IPS-18a (cell line): ENCODE measurements at regions not wholly inside any gene's neighbourhood (a gene's known extent, or its start where the extent isn't known, plus 50 kb on each side); places are given as distances from the start of the nearest gene placed in this dataset.
"Not testable (repeated sequence)": the region's sequence is repeated elsewhere in the genome, so short reads cannot be mapped to it uniquely, and the experiment has no call there.

Experiments used
- H3K27ac ChIP-seq: one replicate; pipeline ENCODE4 v1.5.1; 2013; ENCODE audit warnings: low read length
- H3K27me3 ChIP-seq: one replicate; pipeline ENCODE4 v1.6.1; 2013; ENCODE audit warnings: mild to moderate bottlenecking, low read length; ENCODE audit not compliant: control insufficient read depth, insufficient read depth
- H3K36me3 ChIP-seq: one replicate; pipeline ENCODE4 v1.6.1; 2013; ENCODE audit warnings: low read depth, low read length; ENCODE audit not compliant: control insufficient read depth
- H3K4me1 ChIP-seq: one replicate; pipeline ENCODE4 v1.6.1; 2013; ENCODE audit warnings: low read depth, low read length; ENCODE audit not compliant: control insufficient read depth
- H3K4me3 ChIP-seq: one replicate; pipeline ENCODE4 v1.5.1; 2013; ENCODE audit warnings: low read length
- H3K9ac ChIP-seq: one replicate; pipeline ENCODE4 v1.6.1; 2013; ENCODE audit warnings: mild to moderate bottlenecking, low read length, moderate library complexity
- H3K9me3 ChIP-seq: one replicate; pipeline ENCODE4 v1.6.1; 2013; ENCODE audit warnings: low read depth, low read length; ENCODE audit not compliant: control insufficient read depth

DNA sequence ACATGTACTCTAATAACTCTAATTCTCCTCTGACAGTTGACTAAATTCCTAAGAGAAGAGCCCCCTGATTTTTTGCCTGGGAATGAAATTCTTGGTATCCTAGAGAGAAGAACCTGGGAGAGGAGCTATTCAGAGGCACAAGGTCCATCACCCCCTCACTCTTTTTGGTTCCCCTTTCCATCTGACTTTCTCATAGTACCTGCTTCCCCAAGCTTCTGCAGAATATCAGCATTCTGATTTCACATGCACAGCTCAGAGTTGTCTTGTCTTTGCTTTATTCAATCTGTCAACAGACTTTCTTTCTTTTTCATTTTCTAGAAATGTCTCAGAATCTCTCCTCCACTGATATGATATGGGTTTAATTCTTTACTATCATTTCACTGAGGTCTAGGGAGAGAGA is 141.5 kb upstream of the FBXL17 start:
- no peak overlapping the region for H3K9ac ChIP-seq
- no peak overlapping the region for H3K4me3 ChIP-seq
- no peaks in the 10 kb centered on the region for H3K36me3 ChIP-seq
- no peak overlapping the region for H3K27ac ChIP-seq
- H3K9me3 ChIP-seq = peaks cover 7% of the 10 kb centered on the region
- no peaks in the 10 kb centered on the region for H3K27me3 ChIP-seq
- H3K4me1 ChIP-seq = peaks cover 10% of the 10 kb centered on the region

DNA sequence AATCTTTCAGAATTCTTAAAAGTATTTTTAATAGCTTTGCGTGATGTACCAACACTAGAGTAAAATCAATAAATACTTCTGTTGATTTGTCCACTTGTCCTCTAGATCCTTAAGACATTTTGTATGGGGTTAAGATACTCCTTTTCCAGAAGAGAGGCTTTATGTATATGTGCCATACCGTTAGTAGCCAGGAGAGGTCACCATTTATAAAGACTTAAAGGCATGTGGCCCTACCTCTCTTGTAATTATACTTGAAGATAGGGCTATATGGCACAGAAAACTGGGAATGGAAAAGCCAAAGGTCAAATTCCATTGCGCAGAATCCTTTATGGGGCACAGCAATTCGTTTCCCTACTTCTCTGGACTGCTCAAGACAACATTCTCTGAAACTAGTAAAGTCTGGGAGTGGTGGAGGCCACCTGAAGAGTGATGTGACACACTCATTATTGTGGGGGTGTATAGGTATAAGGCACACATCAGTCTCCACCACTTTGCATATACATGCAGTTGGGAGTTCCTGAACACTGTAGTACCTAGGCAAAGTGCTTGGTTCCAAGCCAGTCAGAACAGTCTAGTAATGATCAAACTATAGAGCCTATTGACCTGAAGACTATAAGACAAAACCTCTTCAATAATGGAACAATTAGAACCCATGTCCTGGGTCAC is 140.1 kb upstream of the FBXL17 start:
- H3K27ac ChIP-seq = no peak overlapping the region
- H3K4me1 ChIP-seq = peaks cover 10% of the 10 kb centered on the region
- no peaks in the 10 kb centered on the region for H3K27me3 ChIP-seq
- H3K4me3 ChIP-seq = no peak overlapping the region
- peaks cover 7% of the 10 kb centered on the region for H3K9me3 ChIP-seq
- H3K36me3 ChIP-seq = no peaks in the 10 kb centered on the region
- H3K9ac ChIP-seq = no peak overlapping the region

DNA sequence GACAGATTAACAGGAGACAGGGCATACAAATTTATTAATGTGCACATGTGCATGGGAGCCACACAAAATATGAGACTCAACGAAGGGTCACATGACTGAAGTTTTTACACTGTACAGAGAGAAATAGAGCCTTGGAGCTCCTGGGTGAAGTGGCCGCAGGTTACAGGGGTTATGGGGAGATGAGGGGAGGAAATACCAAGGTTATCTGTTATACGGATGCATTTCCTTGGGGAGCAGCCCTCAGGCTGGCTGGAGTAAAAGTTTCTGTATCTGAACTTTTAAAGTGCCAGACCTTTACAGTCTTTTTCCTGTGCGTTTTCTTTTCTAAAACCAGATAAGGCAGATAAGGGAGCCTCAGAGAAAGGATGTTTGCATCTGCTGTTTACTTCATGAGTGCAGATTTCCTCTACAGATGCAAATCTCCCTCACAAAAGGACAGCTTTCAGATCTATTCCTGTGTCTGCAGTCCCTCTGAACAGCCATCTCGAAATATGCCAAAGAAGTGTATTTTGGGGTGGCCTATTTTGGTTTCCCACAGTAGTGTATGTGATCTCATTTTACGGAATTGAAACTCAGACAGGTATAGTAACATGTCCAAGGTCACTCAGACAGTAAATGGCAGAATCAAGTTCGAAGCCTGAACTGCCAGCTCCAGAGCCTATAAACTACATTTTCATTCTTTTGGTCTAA is 139.3 kb upstream of the FBXL17 start:
- Histone ChIP-seq H3K27me3 (no peaks in the 10 kb centered on the region), H3K4me1 (peaks cover 10% of the 10 kb centered on the region), H3K9ac (no peak overlapping the region), H3K36me3 (no peaks in the 10 kb centered on the region), H3K4me3 (no peak overlapping the region), H3K27ac (no peak overlapping the region), H3K9me3 (peaks cover under 1% of the 10 kb centered on the region)

DNA sequence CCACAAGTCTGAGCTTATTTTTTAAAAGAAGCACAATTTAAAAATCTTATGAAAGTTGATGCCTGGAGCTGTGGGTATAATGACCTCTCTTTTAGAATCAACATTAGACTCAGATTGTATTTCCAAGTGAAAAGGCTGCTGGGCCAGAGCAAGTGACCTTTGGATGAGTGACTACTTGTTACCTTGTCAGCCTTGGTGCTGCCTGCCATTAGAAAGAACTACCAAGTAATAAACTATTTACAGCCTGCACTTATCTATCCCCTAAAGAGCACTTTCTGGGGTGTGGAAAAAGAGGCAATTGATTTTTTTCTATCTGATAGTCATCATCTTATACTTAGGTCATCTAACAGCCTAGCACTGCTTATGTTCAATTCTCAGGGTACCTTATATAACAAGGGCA is 134.9 kb upstream of the FBXL17 start:
- H3K27me3 ChIP-seq = no peaks in the 10 kb centered on the region
- H3K9me3 ChIP-seq = no peaks in the 10 kb centered on the region
- H3K36me3 ChIP-seq = no peaks in the 10 kb centered on the region
- no peak overlapping the region for H3K4me3 ChIP-seq
- no peak overlapping the region for H3K27ac ChIP-seq
- H3K9ac ChIP-seq = no peak overlapping the region
- H3K4me1 ChIP-seq = peaks cover 10% of the 10 kb centered on the region

DNA sequence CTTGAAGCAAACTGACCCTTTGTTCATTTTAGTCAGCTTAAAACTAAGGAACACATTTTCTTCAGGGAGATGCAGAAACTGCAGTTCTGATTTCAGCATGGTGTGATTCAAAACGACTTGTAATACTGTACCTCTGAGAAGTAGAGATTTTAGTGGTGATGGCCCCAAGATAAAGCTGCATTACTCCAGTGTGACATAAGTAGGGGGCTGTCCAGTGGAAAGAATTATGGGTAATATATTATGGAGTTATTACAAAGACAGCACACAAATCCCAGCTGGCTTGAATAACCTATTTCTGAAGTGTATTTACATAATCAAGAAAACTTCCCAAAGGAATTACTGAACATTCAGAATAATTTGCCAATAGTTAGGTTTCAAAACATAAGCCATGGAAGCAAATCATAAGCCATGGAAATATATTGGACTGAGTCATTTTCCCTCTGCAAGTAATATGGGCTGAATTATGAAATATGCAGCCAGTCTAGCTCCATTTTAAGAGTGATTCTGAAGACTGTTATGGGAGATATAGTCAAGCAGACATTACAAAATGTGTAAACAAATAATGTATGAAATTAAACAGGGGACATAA is 133.7 kb upstream of the FBXL17 start:
- Histone ChIP-seq H3K4me3 (no peak overlapping the region), H3K9me3 (no peaks in the 10 kb centered on the region), H3K27me3 (no peaks in the 10 kb centered on the region), H3K4me1 (no peaks in the 10 kb centered on the region), H3K9ac (no peak overlapping the region), H3K36me3 (no peaks in the 10 kb centered on the region), H3K27ac (no peak overlapping the region)

DNA sequence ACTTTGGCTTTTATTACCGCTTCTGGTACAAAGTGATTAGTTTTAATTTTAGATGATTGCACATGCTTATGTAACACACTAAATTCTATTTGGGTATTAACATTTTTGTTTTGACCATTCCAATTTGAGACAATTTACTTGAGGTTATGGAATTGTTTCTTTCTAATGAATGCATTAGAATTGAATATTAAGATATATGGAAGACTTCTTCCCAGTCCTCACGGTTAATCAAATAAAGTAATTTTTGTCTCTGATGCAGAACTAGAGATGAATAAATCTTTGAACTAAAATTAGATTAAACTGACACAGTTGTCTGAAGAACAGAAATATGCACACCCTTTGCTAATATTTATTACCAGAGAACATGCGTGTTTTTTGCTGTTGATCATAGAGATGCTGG is 127.1 kb upstream of the FBXL17 start:
- no peaks in the 10 kb centered on the region for H3K27me3 ChIP-seq
- H3K27ac ChIP-seq = no peak overlapping the region
- no peaks in the 10 kb centered on the region for H3K36me3 ChIP-seq
- no peaks in the 10 kb centered on the region for H3K9me3 ChIP-seq
- H3K4me3 ChIP-seq = no peak overlapping the region
- no peak overlapping the region for H3K9ac ChIP-seq
- no peaks in the 10 kb centered on the region for H3K4me1 ChIP-seq

DNA sequence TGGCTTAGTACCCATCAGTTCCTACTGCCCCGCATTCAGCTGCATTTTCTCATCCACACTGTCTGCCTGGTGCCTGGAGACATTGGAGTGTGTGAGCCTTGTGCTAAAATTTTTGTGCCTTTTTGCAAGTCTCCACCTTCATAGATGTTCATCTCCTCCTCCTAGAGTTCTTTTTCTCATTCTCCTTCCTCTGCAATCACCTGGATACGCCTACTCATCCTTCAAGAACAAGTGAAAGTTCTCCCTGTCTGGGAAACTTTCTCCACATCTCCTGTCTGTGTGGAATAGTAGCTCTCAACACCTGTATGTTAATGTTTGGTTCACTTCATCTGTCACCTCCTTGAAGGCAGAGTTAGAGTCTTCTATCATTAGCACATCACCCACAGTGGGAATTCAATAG is 125.7 kb upstream of the FBXL17 start:
- H3K27me3 ChIP-seq = no peaks in the 10 kb centered on the region
- no peak overlapping the region for H3K9ac ChIP-seq
- no peaks in the 10 kb centered on the region for H3K36me3 ChIP-seq
- no peaks in the 10 kb centered on the region for H3K9me3 ChIP-seq
- no peak overlapping the region for H3K4me3 ChIP-seq
- H3K27ac ChIP-seq = no peak overlapping the region
- no peaks in the 10 kb centered on the region for H3K4me1 ChIP-seq

DNA sequence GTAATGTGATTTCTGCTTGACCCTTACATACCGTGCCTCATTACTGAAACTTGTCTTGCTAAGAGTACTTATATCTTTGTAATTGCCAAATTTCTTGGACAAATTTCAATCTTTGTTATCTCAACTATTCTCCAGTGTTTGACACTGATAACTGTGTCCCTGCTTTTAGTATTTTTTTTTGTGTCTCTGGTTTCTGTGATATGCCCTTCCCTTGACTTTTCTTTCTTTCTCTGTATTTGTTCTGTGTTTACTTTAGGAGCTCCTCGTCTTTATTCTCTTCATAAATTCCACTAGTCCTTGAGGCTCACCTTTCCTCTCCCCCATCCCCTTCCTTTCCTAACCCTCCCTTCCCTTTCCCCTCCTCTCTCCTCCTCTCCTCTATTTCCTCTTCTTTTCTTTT is 123.7 kb upstream of the FBXL17 start:
- Histone ChIP-seq H3K9me3 (no peaks in the 10 kb centered on the region), H3K4me3 (no peak overlapping the region), H3K4me1 (no peaks in the 10 kb centered on the region), H3K36me3 (no peaks in the 10 kb centered on the region), H3K27ac (no peak overlapping the region), H3K9ac (no peak overlapping the region), H3K27me3 (no peaks in the 10 kb centered on the region)

DNA sequence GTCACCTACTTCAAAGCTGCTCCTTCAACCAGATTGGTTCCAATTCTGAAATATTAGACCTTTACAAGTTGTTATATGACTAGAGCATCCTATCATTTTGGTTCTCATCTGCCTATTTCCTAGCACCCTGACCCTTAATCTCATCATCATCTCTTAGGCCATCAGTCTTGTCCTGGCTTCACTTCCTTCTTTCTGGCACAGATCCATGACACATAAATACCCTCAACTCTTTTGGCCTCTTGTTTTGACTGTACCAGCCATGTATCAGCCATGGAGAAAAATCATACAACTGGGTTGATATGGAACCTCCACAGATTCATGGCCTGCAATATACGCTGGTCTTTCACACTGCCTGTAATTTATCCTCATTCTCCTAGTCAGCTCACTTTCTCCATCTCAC is 123.1 kb upstream of the FBXL17 start:
- Histone ChIP-seq H3K9ac (no peak overlapping the region), H3K4me3 (no peak overlapping the region), H3K4me1 (no peaks in the 10 kb centered on the region)

DNA sequence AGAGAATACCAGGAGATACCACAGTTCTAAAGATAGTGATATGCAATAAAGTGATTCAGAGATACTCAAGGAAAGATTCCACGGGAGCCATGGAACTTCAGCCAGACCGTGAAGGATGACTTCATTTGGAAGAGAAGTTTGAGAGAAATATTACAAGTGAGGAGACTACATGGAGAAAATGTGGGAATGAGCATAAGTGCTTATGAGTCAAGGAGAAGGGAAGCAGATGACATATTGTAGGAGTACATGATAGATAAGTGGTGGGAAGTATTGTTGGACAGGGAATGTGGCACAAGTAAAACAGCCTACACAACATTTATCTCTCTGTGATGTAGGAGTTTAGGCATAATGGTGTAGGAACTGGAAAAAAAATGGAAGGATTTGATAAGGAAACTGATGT is 122.1 kb upstream of the FBXL17 start:
- Histone ChIP-seq H3K4me1 (no peaks in the 10 kb centered on the region), H3K4me3 (no peak overlapping the region), H3K9me3 (no peaks in the 10 kb centered on the region), H3K27ac (no peak overlapping the region), H3K27me3 (no peaks in the 10 kb centered on the region), H3K9ac (no peak overlapping the region), H3K36me3 (no peaks in the 10 kb centered on the region)

More for the DNA sequence above, 123.1 kb upstream of the FBXL17 start:
- Histone ChIP-seq H3K36me3 (no peaks in the 10 kb centered on the region), H3K9me3 (no peaks in the 10 kb centered on the region), H3K27ac (no peak overlapping the region), H3K27me3 (no peaks in the 10 kb centered on the region)

DNA sequence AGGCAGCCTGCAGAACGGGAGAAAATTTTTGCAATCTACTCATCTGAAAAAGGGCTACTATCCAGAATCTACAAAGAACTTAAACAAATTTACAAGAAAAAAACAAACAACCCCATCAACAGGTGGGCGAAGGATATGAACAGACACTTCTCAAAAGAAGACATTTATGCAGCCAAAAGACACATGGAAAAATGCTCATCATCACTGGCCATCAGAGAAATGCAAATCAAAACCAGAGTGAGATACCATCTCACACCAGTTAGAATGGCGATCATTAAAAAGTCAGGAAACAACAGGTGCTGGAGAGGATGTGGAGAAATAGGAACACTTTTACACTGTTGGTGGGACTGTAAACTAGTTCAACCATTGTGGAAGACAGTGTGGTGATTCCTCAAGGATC is 113.7 kb upstream of the FBXL17 start:
- not testable (repeated sequence) for H3K4me1 ChIP-seq, H3K9ac ChIP-seq, H3K27ac ChIP-seq, H3K4me3 ChIP-seq, H3K36me3 ChIP-seq, H3K9me3 ChIP-seq, H3K27me3 ChIP-seq

DNA sequence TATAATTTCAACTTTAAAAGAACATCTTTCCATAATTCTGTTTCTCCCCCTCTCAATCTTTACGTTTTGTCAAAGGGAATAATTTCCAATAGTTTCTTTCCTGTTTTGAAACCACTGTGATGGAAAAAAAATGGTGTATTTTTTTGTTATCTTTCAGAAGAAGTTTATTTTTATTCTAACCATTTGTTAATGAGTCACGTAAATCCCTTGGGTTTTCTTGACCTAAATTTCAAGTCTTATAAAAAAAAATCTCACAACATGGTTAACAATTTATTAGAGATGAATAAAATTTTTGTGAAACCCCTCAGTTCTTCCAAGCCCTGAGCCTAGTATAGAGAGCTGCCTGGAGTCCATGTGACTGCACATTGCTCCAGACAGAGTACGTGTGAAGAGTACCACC is 106.1 kb upstream of the FBXL17 start:
- Histone ChIP-seq H3K4me3 (no peak overlapping the region), H3K36me3 (no peaks in the 10 kb centered on the region), H3K9ac (no peak overlapping the region), H3K9me3 (peaks cover 5% of the 10 kb centered on the region), H3K27ac (no peak overlapping the region), H3K4me1 (no peaks in the 10 kb centered on the region), H3K27me3 (no peaks in the 10 kb centered on the region)
